ENCODE measurements at regions not wholly inside any gene's neighbourhood (a gene's known extent, or its start where the extent isn't known, plus 50 kb on each side); places are given as distances from the start of the nearest gene placed in this dataset.

- 0% methylated on average over 1 of the region's 1 CpG for WGBS (ENCODE audit: insufficient coverage, low coverage, low lambda C conversion rate, missing lambda C conversion rate)
- Histone ChIP-seq H3K36me3 (no peaks in the 10 kb centered on the region), H3K4me3 (no peak overlapping the region), H3K4me1 (no peaks in the 10 kb centered on the region), H3K27ac (no peak overlapping the region), H3K27me3 (no peaks in the 10 kb centered on the region), H3K9me3 (no peaks in the 10 kb centered on the region)
- intact Hi-C loops (cut with DNase I) = no loop called here
- DNase-seq (no peak), ATAC-seq (no peak)
- no peak for TF ChIP-seq POLR2A (IDR thresholded peaks at IDR 0.05)
- TF ChIP-seq, protein P1, sequence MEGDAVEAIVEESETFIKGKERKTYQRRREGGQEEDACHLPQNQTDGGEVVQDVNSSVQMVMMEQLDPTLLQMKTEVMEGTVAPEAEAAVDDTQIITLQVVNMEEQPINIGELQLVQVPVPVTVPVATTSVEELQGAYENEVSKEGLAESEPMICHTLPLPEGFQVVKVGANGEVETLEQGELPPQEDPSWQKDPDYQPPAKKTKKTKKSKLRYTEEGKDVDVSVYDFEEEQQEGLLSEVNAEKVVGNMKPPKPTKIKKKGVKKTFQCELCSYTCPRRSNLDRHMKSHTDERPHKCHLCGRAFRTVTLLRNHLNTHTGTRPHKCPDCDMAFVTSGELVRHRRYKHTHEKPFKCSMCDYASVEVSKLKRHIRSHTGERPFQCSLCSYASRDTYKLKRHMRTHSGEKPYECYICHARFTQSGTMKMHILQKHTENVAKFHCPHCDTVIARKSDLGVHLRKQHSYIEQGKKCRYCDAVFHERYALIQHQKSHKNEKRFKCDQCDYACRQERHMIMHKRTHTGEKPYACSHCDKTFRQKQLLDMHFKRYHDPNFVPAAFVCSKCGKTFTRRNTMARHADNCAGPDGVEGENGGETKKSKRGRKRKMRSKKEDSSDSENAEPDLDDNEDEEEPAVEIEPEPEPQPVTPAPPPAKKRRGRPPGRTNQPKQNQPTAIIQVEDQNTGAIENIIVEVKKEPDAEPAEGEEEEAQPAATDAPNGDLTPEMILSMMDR (IDR thresholded peaks at IDR 0.05) = no peak
Observed at GRCh38 chr3:72548461-72548860, 299.8 kb downstream of the SHQ1 start.

DNA sequence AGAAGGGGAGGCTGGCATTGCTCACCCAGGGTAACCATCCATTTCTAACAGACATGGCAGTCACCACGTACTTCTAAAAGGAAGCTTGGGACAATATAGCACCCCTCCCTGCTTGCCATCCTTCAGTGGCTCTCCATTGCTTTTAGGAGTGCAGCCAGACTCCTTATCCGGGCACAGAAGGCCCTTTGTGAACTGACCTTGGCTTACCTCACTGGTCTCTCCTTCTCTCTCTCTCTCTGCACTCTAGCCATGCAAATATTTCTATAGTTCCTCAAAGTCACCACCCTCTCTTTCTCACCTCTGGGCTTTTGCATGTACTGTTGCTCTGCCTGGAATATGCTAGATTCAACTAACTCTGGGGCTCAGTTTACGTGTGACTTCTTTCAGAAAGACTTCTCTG is 301.1 kb downstream of the SHQ1 start:
- intact Hi-C loops (cut with DNase I) = no loop called here
- WGBS (ENCODE audit: insufficient coverage, low coverage, low lambda C conversion rate, missing lambda C conversion rate) = 93% methylated on average over 3 of the region's 3 CpGs

GRCh38 chr3:72544239-72544638 is 304.0 kb downstream of the SHQ1 start:
- no peak for TF ChIP-seq POLR2A (IDR thresholded peaks at IDR 0.05)
- TF ChIP-seq, protein P1 (IDR thresholded peaks at IDR 0.05) = no peak
- intact Hi-C loops (cut with DNase I) = no loop called here
- ATAC-seq = no peak

More for the DNA sequence above, 301.1 kb downstream of the SHQ1 start:
- Histone ChIP-seq H3K4me3 (no peak overlapping the region), H3K4me1 (no peaks in the 10 kb centered on the region), H3K27ac (no peak overlapping the region), H3K9me3 (no peaks in the 10 kb centered on the region), H3K36me3 (no peaks in the 10 kb centered on the region), H3K27me3 (no peaks in the 10 kb centered on the region)
- no peak for DNase-seq
- no peak for ATAC-seq
- TF ChIP-seq, protein P1 (IDR thresholded peaks at IDR 0.05) = no peak
- no peak for TF ChIP-seq POLR2A (IDR thresholded peaks at IDR 0.05)

GRCh38 chr3:72543246-72543645 is 305.0 kb downstream of the SHQ1 start:
- no peak for DNase-seq
- H3K27me3 ChIP-seq = no peaks in the 10 kb centered on the region
- intact Hi-C loops (cut with DNase I) = no loop called here
- no peak overlapping the region for H3K27ac ChIP-seq
- H3K36me3 ChIP-seq = no peaks in the 10 kb centered on the region
- 57% methylated on average over 3 of the region's 3 CpGs for WGBS (ENCODE audit: insufficient coverage, low coverage, low lambda C conversion rate, missing lambda C conversion rate)
- no peaks in the 10 kb centered on the region for H3K9me3 ChIP-seq
- no peak for ATAC-seq
- H3K4me3 ChIP-seq = no peak overlapping the region
- no peaks in the 10 kb centered on the region for H3K4me1 ChIP-seq
- TF ChIP-seq POLR2A (IDR thresholded peaks at IDR 0.05) = no peak
- TF ChIP-seq, protein P1 (IDR thresholded peaks at IDR 0.05) = no peak

More at GRCh38 chr3:72544239-72544638, 304.0 kb downstream of the SHQ1 start:
- H3K4me3 ChIP-seq = no peak overlapping the region
- H3K27ac ChIP-seq = no peak overlapping the region
- no peak for DNase-seq
- no peaks in the 10 kb centered on the region for H3K4me1 ChIP-seq
- no peaks in the 10 kb centered on the region for H3K36me3 ChIP-seq
- no peaks in the 10 kb centered on the region for H3K27me3 ChIP-seq
- no peaks in the 10 kb centered on the region for H3K9me3 ChIP-seq
- WGBS (ENCODE audit: insufficient coverage, low coverage, low lambda C conversion rate, missing lambda C conversion rate) = 61% methylated on average over 4 of the region's 4 CpGs

DNA sequence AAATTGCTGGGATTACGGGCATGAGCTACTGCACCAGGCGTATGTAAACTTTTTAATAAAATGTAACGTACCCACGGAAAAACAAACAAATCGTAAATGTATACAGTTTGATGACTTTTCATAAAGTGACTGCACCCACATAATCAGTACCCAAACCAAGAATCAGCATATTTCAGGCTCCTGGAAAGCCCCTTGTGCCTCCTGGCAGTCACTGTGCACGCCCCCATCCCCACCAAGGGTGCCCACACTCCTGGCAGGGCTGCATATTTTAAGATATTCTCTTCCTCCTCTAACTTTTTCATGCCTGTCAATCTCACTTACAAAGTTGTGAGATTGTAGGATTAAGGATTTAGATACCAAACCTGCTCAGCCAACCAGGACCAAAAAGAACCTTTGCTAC is 305.5 kb downstream of the SHQ1 start:
- intact Hi-C loops (cut with DNase I) = no loop called here
- Histone ChIP-seq H3K4me1 (no peaks in the 10 kb centered on the region), H3K4me3 (no peak overlapping the region), H3K27ac (no peak overlapping the region), H3K27me3 (no peaks in the 10 kb centered on the region), H3K36me3 (no peaks in the 10 kb centered on the region), H3K9me3 (no peaks in the 10 kb centered on the region)
- TF ChIP-seq, protein P1 (IDR thresholded peaks at IDR 0.05) = no peak
- TF ChIP-seq POLR2A (IDR thresholded peaks at IDR 0.05) = no peak
- DNase-seq (no peak), ATAC-seq (no peak)
- 88% methylated on average over 5 of the region's 6 CpGs for WGBS (ENCODE audit: insufficient coverage, low coverage, low lambda C conversion rate, missing lambda C conversion rate)

All from right lobe of liver (tissue), 6 donors.